Activated naive CD4-positive, alpha-beta T cell treated with anti-CD3 and anti-CD28 coated beads, Interleukin-2, amount 50 U/mL, for 16 hours (primary cell): ENCODE measurements at regions not wholly inside any gene's neighbourhood (a gene's known extent, or its start where the extent isn't known, plus 50 kb on each side); places are given as distances from the start of the nearest gene placed in this dataset.

ENCODE experiments used
- DNase-seq: peaks from one replicate; pipeline ENCODE4 v3.0.0-alpha.2; 2020

DNA sequence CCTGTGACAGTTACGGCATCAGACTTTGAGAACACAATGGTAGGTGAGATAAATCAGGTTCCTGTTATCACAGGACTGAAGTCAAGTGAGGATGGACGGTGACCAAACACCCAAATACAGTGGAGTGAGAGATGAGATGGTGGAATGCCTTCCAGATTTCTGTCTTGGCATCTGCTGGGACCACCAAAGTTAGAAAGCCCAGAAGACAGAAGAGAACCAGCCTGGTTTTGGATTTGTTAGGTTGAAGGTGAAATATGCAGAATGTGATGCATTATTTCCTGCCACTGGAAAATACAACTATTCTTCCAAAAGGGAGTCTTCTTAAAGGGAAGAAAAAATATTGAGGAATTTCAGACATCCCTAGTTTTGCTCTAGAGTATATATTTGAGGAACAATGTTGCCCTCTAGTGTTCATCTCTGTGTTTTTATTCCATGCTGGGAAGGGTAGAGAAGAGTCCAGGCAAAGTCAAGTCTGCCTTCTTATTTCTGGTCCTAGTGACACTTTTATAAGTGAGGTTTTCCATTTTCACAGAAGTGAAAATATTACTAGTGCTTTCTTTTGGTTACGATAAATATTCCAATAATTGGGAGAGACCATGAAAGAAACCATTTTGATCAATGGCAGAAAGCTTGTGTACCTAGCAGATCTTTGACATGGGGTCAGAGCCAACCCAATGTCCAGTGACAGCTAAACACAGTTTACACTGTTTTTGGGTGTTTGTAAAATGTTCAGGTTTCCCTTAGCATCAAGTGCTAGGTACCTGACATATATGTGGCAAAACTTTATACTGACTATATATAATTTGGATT, 142.3 kb upstream of the ANKH start:
- DNase-seq: no peak

DNA sequence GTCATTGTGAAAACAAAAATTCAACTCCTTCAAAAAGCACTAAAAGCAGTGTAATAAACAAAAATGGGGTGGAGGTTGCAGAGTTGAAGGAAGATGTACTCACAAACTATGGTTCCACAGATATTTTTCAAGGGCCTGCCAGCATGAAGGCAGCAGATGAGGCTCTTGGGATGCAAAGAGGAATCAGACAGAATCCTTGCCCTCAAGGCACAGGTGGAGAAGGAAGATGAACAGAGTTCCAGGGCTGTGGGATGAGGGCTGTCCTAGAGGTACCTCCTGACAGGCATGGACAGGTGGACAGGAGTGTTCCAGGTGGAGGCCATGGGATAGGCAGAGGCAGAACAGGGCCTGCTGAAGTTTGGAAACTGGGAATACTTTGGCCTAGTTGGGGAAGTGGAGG, 140.5 kb upstream of the ANKH start:
- no peak for DNase-seq

- DNase-seq: no peak
Measured at GRCh38 chr5:15010936-15011335, 139.4 kb upstream of the ANKH start.

DNA sequence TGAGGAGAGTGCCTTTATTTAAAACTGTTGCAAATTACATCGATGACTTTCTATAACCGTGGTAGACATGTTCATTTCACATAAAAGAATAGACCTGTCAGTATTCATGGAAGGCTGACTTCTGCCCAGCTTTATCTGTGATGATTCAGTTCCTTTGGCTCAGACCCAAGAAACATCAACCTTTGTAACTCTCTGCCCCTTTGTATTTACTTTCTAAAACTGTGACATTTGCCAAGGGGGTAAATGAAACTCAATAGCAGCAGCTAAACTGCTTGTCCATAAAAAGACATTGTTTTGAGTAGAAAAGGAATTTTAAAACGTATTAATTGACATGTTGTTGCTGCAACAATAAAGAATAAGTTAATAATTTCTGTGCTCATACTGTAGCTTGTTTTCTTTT, 137.8 kb upstream of the ANKH start:
- DNase-seq: no peak

GRCh38 chr5:15008921-15009320, 137.3 kb upstream of the ANKH start:
- no peak for DNase-seq

- DNase-seq: no peak
Measured at GRCh38 chr5:15008476-15008875, 136.9 kb upstream of the ANKH start.

- no peak for DNase-seq
Measured at GRCh38 chr5:15007646-15008045, 136.1 kb upstream of the ANKH start.

DNA sequence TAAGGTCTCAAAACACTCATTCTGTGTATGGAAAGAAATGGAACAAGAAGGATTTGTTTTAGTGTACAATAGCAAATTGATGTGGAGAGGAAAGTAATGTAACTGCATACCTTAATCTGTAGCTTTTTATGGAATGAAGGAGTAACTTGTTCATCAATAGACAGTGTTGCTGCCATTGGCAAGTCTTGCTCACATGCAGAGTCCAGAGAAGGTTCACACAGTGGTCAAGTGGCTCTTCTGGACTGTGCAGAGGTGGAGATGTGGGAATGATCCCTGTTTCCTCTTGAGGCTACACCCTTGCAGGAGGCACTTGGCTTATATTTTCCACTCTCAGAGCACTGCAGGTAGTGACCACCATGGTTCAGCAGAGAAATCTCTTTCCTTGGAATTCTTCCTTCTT, 132.9 kb upstream of the ANKH start:
- no peak for DNase-seq

DNA sequence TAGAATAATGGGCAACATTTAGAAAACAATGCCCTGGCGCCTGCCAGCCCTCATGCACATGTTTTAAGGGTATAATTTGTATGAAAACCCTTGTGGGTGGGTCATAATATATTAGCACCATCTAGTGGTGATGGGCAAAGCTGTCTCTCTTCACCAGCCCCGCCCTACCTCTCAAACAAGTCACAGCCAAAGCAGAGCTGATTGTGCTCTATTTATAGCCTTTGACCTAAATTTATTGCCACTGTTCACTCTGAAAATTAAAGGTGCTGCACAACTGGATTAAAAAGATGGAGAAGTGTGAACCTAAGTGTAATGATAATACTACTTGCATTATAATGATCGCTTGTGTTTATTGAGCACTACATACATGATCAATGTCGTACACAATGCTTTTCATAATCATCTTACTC, 131.9 kb upstream of the ANKH start:
- peak; percentile 42 for DNase-seq

DNA sequence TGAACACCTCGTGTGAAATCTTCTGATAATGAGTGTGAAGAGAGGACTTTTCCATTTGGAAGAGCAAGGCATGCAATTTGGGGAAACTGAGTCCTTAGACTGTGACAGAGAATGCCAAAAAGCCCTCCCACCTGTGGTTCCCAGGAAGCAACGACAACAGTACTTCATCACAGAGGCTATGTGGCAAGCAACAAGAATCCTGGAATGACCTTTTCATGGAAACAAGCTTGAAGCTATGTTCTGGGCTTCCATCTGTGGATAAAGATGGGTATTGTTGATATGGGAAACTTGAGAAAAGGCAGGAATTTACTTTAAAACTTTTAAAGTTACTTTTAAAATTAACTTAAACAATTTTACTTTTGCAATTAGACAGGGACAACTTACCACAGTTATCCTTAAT, 131.2 kb upstream of the ANKH start:
- DNase-seq: no peak

- DNase-seq: no peak
Measured at GRCh38 chr5:15002173-15002572, 130.6 kb upstream of the ANKH start.

DNA sequence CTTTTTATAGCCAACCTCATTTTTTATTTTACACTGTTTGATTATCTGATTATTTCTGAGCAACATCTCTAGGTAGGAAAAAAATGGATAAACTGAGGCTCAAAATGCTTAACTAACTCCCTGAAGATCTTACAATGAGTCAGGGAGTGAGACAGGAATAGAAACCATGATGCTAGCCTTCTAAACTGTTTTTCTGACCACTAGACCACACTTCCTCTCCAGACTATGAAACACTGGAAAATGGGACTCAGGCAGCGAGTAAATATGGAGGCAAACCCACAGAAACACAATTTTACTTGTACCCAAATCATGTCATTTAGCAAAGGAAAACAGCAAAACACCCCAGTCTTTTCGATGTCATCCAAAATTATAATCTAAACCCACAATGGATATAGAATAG, 129.9 kb upstream of the ANKH start:
- no peak for DNase-seq

- no peak for DNase-seq
Measured at GRCh38 chr5:14998491-14998890, 126.9 kb upstream of the ANKH start.

DNA sequence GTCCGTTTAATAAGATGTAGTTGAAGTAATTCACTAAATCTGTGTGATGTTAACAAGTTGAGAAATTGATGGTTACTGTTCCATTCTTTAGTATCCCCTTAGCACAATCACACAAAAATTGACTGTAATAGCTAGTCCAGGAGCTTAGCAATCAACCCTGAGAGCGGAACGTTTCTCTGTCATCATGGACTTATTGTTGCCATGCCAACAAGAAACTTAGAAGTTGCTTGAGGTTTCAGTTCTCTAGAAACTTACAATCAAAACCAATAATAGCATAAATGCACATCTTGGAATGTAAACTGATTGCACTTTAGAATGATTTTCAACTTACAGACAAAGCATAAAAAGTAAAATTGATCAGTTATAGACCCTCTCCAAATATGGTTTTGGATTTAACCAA, 125.4 kb upstream of the ANKH start:
- no peak for DNase-seq

DNA sequence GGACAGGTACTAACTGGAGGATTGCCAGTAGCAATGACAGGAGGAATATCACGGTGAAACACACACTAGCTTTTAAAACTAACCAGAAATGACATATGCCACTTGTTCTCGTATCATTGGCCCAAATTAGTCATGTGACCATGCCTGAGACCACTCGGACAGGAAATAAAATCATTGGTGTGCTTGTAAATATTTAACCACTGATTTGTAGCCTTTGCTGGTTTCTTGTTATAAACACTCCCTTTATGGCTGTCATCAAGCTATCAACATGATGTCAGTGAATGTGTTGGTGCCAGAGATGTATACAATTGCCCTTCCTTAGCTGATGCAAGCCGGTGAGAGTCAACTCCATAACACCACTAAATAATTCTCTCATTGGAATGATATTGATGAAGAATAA, 123.7 kb upstream of the ANKH start:
- DNase-seq: no peak

DNA sequence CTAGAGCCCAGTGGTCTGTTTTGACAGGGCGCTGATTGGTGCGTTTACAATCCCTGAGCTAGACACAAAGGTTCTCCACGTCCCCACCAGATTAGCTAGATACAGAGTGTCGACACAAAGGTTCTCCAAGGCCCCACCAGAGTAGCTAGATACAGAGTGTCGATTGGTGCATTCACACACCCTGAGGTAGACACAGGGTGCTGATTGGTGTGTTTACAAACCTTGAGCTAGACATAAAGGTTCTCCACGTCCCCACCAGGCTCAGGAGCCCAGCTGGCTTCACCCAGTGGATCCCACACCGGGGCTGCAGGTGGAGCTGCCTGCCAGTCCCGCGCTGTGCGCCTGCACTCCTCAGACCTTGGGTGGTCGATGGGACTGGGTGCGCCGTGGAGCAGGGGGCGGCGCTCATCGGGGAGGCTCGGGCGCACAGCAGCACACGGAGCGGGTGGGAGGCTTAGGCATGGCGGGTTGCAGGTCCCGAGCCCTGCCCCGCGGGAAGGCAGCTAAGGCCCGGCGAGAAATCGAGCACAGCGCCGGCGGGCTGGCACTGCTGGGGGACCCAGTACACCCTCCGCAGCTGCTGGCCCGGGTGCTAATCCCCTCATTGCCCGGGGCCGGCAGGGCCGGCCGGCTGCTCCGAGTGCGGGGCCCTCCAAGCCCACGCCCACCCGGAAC, 122.0 kb upstream of the ANKH start:
- peak; percentile 10 for DNase-seq

DNA sequence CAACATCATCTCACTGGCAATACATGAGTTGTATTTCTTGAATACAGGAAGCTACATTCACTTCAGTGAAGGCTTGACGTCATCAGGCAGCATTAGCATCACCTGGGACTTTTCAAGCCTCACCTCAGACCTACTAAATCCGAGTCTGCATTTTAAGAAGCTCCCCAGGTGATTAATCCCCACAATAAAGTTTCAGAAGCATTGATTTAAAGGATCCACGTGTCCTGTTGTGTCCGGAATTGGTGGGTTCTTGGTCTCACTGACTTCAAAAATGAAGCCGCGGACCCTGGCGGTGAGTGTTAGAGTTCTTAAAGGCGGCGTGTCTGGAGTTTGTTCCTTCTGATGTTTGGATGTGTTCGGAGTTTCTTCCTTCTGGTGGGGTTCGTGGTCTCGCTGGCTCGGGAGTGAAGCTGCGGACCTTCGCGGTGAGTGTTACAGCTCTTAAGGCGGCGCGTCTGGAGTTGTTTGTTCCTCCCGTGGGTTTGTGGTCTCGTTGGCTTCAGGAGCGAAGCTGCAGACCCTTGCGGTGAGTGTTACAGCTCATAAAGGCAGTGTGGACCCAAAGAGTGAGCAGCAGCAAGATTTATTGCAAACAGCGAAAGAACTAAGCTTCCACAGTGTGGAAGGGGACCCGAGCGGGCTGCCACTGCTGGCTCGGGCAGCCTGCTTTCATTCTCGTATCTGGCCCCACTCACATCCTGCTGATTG, 121.3 kb upstream of the ANKH start:
- peak; percentile 42 for DNase-seq

DNA sequence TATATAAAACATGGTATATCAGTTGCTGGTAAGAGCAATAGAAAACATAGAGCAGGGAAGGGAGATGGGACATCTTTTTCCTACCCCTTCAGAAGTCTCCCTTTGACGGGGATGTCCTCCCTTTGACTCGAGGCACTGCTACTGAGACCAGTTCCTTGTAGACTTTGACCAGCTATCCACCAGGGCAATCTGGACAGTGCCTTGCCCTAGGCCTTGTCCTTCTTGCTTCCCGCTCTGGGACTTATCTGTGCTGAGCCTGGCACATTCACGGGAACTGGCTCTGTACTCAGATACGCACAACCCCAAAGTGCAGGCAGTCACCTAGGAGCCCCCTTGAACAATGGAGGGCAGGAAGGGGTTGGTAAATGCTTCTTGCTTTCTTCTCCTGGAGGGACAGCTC, 116.6 kb upstream of the ANKH start:
- DNase-seq: no peak

DNA sequence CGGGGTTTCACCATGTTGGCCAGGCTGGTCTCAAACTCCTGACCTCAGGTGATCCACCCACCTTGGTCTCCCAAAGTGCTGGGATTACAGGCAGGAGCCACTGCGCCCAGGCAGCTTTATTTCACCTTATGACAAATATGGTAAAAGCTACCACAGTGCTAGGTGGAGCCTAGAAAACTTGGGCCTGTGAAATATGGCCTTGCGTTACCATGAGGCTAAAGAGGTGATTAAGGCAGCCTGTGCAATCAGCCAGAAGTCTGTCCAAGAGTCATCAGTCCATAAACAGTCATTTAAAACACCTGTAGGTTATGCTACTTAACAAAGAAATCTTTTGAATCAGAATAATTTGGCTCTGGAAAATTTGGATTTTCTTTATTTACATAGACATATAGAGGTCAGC, 114.8 kb upstream of the ANKH start:
- DNase-seq: no peak

- peak; percentile 18 for DNase-seq
Measured at GRCh38 chr5:14983666-14984441, 112.3 kb upstream of the ANKH start.

DNA sequence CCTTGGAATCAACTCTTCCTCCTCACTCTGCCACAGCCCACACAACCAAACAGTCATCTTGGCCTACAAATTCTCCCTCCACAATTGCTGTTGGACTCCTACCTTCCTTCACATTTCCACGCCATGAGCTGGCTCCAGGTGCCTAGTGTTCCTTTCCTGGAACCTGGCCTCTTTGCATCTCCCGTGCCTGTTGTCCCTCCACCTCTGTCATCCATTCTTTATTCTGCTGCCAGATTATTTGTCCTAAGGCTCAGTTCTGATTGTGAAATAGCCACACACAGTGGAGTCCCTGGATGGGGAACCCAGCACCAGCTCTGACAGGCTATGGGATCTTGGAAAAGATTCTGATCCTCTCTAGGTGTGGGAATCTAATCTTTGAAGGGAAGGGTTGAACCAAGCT, 109.1 kb upstream of the ANKH start:
- no peak for DNase-seq

DNA sequence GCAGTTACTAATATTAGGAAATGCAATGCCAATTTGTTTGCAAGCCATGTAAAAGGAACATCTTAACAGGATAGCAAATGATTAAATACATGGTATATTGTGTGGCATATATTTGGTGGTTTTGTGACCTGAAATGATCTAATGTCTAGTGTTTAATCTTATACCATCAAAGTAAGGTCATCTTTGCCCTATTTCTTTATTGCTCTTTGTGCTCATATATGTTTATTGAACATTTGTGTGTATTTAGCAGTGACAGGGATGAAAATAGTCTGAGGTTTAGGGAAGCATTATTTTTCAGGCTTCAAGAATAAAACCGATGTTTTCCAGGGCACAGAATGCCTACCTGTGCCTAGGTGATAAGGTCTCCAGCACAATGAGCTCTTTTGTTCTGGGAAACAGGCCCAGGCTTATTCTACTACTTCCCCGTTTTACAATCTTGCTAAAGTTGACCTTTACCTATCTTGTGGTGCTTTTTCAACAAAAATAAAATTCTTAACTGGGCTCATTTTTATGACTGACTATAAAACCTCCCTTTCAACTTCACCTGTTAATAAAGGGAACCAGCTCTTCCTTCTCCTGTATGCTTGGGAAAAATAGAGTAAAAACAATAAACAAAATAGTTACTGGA, 105.6 kb upstream of the ANKH start:
- no peak for DNase-seq

DNA sequence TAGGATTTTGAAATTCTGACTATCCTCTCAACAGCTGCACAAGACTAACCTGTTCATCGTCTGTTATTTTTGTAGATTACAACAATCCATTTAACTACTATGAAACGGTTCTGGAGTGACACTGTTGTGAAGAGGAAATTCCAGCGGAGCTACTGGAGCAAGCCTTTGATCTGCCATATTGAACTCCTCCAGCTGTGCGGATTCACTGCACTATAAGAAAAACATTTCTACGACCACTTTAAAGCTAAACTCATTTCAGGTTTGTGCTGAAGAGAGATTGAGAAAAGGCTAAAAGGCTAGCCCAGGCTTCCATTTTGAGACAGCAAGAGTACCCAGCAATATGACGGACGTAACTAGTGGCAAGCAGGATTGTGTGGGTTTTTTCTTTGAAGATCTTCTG, 104.9 kb upstream of the ANKH start:
- DNase-seq: no peak
